Renal cortex interstitium (tissue), 11 donors: ENCODE measurements at regions not wholly inside any gene's neighbourhood (a gene's known extent, or its start where the extent isn't known, plus 50 kb on each side); places are given as distances from the start of the nearest gene placed in this dataset.
"Not testable (repeated sequence)": the region's sequence is repeated elsewhere in the genome, so short reads cannot be mapped to it uniquely, and the experiment has no call there.

Source experiments
- DNase-seq, 11 donors: peaks; one replicate each; pipeline ENCODE4 v3.0.0-alpha.2; 2013; ENCODE audit warnings: low read depth in 9 of 11, low spot score in 4 of 11; ENCODE audit errors: extremely low read depth in 1 of 11

- DNase-seq = no peak
Observed at GRCh38 chr4:144357975-144358374, 217.5 kb upstream of the GYPA start.

GRCh38 chr4:144360146-144360793 lies 219.8 kb upstream of the GYPA start:
- no peak for DNase-seq

- DNase-seq = no peak
Observed at GRCh38 chr4:144362366-144362765, 221.8 kb upstream of the GYPA start.

- no peak for DNase-seq
Observed at GRCh38 chr4:144363890-144364289, 223.4 kb upstream of the GYPA start.

GRCh38 chr4:144366425-144366824 lies 225.9 kb upstream of the GYPA start:
- no peak for DNase-seq

GRCh38 chr4:144371485-144371884 lies 231.0 kb upstream of the GYPA start:
- DNase-seq = no peak

GRCh38 chr4:144374065-144374464 lies 233.5 kb upstream of the GYPA start:
- DNase-seq = no peak

- DNase-seq = no peak
Observed at GRCh38 chr4:144376866-144377265, 236.3 kb upstream of the GYPA start.

GRCh38 chr4:144384408-144384807 lies 243.9 kb upstream of the GYPA start:
- no peak for DNase-seq

- no peak for DNase-seq
Observed at GRCh38 chr4:144399927-144400326, 246.0 kb upstream of the HHIP start.

GRCh38 chr4:144402176-144402575 lies 243.8 kb upstream of the HHIP start:
- DNase-seq = no peak

GRCh38 chr4:144402999-144403398 lies 243.0 kb upstream of the HHIP start:
- no peak for DNase-seq

GRCh38 chr4:144403893-144404292 lies 242.1 kb upstream of the HHIP start:
- no peak for DNase-seq

GRCh38 chr4:144409525-144409924 lies 236.4 kb upstream of the HHIP start:
- DNase-seq = no peak

- DNase-seq = no peak
Observed at GRCh38 chr4:144410230-144410783, 235.6 kb upstream of the HHIP start.

- DNase-seq = no peak
Observed at GRCh38 chr4:144411119-144411518, 234.8 kb upstream of the HHIP start.

GRCh38 chr4:144411700-144412099 lies 234.3 kb upstream of the HHIP start:
- no peak for DNase-seq

- DNase-seq = no peak
Observed at GRCh38 chr4:144421056-144421455, 224.9 kb upstream of the HHIP start.

GRCh38 chr4:144421839-144422565 lies 224.0 kb upstream of the HHIP start:
- no peak for DNase-seq

GRCh38 chr4:144423930-144424329 lies 222.0 kb upstream of the HHIP start:
- DNase-seq = no peak

- DNase-seq = not testable (repeated sequence)
Observed at GRCh38 chr4:144426023-144426422, 219.9 kb upstream of the HHIP start.
